EL (cell line): ENCODE measurements at regions not wholly inside any gene's neighbourhood (a gene's known extent, or its start where the extent isn't known, plus 50 kb on each side); places are given as distances from the start of the nearest gene placed in this dataset.
"Not testable (repeated sequence)": the region's sequence is repeated elsewhere in the genome, so short reads cannot be mapped to it uniquely, and the experiment has no call there.

ENCODE experiments used
- DNase-seq: peaks from one replicate; pipeline ENCODE4 v3.0.0-alpha.2; 2016

DNA sequence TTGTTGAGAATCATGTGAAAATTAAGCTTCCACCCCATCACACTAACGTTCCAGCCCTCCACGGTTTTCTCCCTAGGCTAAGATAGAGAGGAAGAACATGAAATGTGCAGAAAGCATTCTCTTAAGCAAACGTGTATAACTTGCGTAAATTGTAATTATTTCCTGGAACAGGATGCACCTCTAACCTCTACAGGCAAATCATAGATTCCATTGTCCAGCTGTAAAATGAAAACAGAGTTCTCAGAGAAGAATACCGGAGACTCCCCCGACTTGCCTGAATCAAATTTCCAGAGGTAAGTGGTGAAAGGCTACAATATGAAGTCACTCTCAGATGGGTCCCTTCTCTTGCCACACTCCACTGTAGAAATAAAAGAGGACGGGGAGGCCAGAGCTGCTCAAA, 211.4 kb downstream of the FAM72C start:
- DNase-seq, result not testable (repeated sequence)

- not testable (repeated sequence) for DNase-seq
Observed at GRCh38 chr1:143755961-143756360, 215.8 kb downstream of the FAM72C start.

- no peak for DNase-seq
Observed at GRCh38 chr1:143748906-143749305, 222.9 kb downstream of the FAM72C start.

DNA sequence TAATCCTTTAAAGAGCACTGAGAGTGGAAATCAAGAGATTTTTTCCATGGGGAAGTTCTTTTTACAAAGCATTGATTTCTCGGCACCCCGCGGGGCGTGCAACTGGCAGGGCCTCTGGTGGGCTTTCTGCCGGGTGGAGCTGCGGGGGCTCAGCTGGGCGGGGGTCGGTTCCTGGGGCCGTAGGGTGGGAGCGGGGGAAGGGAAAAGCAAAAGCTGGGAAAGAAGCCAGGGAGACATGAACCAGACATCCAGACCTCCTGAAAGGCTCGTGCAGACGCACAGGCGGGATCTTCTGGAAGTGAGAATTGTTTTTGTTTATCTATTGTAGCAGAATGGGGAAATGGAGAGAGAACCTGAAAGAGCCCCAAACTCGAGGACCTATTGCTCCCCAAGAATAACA, 235.2 kb downstream of the FAM72C start:
- no peak for DNase-seq

DNA sequence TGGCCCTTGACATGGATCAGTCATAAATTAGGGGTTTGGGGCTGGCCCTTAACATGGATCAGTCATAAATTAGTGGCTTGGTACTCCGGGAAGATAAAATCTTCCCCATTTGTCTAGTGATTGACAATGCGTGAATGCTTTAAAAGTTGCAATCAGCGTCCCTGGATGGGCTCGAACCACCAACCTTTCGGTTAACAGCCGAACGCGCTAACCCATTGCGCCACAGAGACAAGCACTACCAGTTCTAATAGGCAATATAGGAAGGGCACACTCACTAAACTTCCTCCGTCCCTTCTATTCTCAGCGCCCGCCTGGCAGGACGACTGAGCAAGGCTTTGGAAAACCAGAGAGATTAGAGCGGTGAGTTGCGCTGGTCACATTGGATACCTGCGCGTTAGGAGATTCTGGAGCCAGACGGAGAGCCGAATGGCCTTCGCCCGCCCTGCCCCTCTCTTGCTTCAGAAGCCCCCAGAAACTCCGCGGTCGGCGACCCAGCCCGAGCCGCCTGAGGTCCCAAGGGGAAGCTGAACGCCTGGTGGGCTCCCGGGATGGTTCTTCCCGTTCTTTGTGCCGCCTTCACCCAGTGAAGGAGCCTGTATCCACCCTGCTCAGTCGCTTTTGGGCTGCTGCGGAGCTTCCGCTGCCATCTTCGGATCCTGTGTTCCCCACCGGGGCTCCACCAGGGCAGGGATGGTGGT, 235.9 kb downstream of the FAM72C start:
- DNase-seq, result peak; percentile 9

GRCh38 chr1:143734261-143734660, 237.5 kb downstream of the FAM72C start:
- not testable (repeated sequence) for DNase-seq

DNA sequence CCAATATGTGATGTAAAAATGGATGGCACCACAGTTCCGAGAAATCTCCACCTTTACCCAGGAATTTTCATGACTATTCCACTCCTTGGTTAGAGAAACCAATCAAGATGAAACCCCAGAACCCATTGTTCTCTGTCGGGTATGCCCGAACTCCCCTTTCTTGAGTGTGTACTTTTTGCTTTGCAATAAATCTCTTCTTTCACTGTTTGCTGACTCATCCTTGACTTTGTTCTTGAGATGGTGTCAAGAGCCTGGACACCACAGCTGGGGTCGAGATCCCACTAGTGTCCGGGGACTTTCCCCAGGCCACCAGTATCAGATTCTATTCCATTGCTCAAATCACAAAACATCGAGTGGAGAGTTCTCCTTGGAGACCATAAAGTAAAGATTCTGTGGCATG, 240.9 kb downstream of the FAM72C start:
- not testable (repeated sequence) for DNase-seq

- DNase-seq, result peak; percentile 5
Observed at GRCh38 chr1:143729449-143730111, 242.2 kb downstream of the FAM72C start.

GRCh38 chr1:143728802-143729448, 242.9 kb downstream of the FAM72C start:
- not testable (repeated sequence) for DNase-seq

DNA sequence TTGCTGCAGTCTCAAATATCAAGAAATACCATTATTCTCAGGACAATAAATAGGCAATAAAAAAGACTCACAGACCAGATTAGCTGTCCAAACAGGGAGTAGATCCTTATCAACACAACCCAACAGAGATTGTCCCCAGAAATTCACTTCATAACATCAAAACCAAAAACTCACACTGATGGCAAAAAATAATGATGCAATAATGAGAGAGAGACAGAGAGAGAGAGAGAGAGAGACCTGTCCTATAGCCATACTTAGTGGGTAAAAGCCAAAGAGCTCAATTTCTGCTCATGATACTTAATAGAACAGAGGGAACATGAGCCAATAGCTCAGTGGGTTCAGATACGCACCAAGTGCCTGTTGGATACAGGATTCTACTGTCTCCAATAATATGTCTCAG, 244.5 kb downstream of the FAM72C start:
- DNase-seq, result no peak

DNA sequence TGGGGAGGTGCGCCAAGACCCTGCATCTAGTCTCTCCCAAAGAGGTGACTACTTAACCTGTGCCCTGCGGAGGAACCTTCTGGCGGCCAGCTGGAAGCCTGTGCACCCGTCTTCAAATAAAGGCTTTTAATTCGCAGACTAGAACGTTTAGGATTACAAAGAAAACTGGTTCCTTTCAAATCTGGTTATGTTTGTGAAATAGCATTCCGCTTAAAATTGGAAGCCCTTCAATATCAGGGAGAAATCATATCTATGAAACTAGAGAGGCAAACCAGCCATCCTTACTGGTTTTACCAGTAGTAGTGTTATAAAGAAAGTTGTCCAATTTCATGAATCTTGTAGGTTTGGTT, 250.8 kb downstream of the FAM72C start:
- DNase-seq, result no peak

DNA sequence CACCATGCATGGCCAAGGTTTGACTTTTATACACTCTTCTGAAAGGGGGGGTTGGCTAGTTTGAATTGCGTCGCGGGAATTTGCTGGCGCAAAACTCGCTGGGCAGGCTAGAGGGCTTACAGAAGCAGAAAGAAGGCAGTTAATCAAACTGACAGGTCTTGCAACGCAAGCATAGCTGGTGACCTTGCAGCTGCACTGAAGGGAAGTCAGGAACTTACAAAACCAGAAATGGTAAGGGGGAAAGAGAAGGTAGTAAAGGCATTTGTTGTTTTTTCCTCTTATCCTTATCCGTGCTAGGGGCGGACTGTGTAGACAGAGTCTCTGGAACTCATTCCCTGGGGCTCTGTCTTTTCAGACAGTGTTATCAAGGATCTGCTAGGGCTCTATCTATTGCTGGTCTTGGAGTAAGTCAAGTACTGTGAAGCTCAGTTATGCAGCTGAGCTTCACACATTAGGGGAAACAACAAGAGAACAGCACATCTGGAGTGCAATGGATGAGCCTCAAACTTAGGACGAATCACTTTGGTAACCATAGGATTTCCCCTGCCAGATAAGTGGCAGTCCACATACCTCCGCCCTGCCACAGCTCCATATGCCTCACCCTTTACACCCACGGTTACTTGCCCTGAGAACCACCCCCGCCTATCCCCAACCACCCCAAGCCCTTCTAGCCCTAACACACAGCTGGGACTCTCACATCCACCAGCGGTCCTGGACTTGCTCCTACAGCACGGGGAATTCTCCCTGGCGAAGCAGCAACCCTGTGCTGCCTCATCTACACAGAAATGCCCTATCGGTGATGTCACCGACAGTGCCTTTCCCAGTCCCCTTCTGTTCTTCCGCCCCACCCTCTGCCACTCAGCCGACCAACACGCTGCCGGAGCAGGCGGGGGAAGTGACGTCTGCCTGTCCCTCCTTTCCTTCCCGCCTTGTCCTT, 251.4 kb downstream of the FAM72C start:
- DNase-seq, result peak; percentile 44

DNA sequence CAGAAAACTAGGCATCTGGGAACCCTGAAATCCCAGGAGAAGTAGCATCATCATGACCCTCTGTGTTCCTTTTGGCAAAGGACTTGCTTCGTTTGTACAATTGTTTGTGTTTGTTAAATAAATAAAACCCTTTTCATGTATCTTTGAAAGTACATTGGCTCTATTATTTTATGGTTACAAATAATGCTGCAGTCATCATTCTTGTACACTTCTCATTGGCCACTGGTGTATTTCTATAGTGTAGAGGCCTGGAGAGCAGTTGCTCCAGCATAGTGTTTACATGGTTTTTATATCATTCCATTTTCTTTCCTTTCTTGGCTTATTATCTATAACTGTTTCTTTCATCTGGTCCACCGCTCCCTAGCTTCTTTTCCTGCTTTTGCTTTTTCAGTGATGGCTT, 253.3 kb downstream of the FAM72C start:
- DNase-seq, result no peak

DNA sequence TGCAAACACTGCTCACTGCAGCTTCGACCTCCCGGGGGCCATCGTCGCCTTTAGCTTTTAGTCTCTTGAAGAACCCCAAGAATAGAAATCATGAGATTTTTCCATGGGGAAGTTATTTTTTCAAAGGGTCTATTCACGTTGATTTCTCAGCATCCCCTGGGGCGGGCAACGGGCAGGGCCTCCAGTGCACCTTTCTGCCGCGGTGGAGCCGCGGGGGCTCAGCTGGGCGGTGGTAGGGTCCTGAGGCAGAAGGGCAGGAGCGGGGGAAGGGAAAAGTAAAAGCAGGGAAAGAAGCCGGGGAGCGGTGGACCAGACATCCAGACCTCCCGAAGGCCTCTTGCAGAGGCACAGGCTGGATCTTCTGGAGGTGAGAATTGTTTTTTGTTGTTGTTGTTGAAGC, 253.8 kb downstream of the FAM72C start:
- no peak for DNase-seq

- no peak for DNase-seq
Observed at GRCh38 chr1:143717434-143717833, 254.4 kb downstream of the FAM72C start.

DNA sequence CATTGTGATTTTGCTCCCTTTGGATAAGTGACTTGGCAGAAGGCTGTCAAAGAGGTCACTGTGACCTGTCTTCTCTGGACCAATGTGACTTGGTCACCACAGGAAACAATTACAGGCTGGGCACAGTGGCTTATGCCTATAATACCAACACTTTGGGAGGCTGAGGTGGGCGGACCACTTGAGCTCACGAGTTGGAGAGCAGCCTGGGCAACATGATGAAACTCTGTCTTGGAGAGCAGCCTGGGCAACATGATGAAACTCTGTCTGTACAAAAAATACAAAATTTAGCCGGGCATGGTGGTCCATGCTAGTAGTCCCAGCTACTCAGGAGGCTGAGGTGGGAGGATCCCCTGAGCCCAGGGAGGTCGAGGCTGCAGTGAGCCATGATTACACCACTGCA, 256.9 kb downstream of the FAM72C start:
- DNase-seq, result not testable (repeated sequence)

GRCh38 chr1:143709606-143710259, 262.1 kb downstream of the FAM72C start:
- DNase-seq, result peak; percentile 9

GRCh38 chr1:143702739-143703138, 269.0 kb downstream of the FAM72C start:
- DNase-seq, result not testable (repeated sequence)

- DNase-seq, result no peak
Observed at GRCh38 chr1:143699731-143700130, 272.1 kb downstream of the FAM72C start.

DNA sequence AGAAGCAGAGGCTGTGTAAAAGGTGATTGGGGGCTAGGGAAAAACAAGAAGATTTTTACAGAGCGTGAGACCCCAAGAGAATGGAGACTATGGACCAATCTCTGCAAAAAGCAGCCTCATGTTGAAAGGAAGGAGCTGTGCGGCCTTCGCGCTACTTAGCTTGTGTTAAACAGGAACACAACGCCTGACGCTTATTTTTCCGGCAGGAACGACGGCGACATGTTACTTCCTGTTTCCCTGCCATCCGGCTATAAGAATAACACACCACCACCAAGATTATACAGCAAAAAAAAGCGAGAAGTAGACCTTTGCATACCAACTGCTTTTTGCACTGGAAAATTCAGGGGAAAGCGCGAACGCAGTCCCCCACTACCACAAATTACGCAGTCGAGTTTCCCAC, 272.7 kb downstream of the FAM72C start:
- DNase-seq, result no peak

- DNase-seq, result peak; percentile 24
Observed at GRCh38 chr1:143698016-143698415, 273.8 kb downstream of the FAM72C start.

DNA sequence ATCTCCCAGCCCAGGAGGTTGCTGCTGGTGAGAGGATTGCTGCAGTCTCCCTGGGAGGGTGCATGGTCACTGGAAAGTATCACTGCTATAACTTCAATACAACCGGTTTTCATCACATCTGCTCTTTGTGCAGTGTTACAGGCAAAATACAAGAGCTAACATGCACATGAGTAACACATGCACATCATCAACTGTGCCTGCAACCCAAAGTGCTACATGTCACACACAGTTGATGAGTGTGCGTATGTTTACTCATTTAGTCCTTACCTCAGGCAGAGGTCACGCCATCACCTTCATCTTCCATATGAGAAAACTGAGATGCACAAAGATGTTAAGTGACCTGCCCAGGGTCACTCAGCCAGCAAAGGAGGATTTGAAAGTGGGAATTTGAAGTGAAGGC, 277.7 kb downstream of the FAM72C start:
- no peak for DNase-seq
